OCI-LY3 (cell line): ENCODE measurements at regions not wholly inside any gene's neighbourhood (a gene's known extent, or its start where the extent isn't known, plus 50 kb on each side); places are given as distances from the start of the nearest gene placed in this dataset.

Experiments used
- CTCF ChIP-seq: fragments of 200-600, 300-600 bp; sonication (generic); IDR thresholded peaks from 2 replicates; pipeline ENCODE4 v1.5.1; 2014; ENCODE audit warnings: antibody characterized with exemption, low read length, low read depth
- EZH2phosphoT487 ChIP-seq: fragments of 200-600 bp; shearing (Covaris generic); IDR thresholded peaks from 2 replicates; pipeline ENCODE4 v1.6.1; 2018; ENCODE audit warnings: antibody characterized with exemption, mixed run types, low read depth

- TF ChIP-seq CTCF, result no peak
- no peak for TF ChIP-seq EZH2phosphoT487
Measured at GRCh38 chr5:85893996-85894395, 723.7 kb upstream of the COX7C start.
